ENCODE measurements at regions not wholly inside any gene's neighbourhood (a gene's known extent, or its start where the extent isn't known, plus 50 kb on each side); places are given as distances from the start of the nearest gene placed in this dataset.

- H3K9ac ChIP-seq (ENCODE audit: low read length), result no peak overlapping the region
These were observed 760.4 kb upstream of the TBX3 start for GRCh38 chr12:115444346-115444745.

GRCh38 chr12:115443351-115443938 lies 759.5 kb upstream of the TBX3 start:
- no peak for DNase-seq
- Histone ChIP-seq H4K20me1 (ENCODE audit: insufficient read depth, low read depth, low read length) (no peaks in the 10 kb centered on the region), H3K27me3 (ENCODE audit: low read length) (no peaks in the 10 kb centered on the region), H3K9ac (ENCODE audit: low read length) (no peak overlapping the region), H3K27ac (ENCODE audit: low read length) (no peak overlapping the region), H3K9me3 (ENCODE audit: low read length) (no peaks in the 10 kb centered on the region), H3K4me2 (ENCODE audit: low read depth, low read length, poor library complexity, severe bottlenecking) (no peak overlapping the region), H3K4me1 (ENCODE audit: low read length) (no peaks in the 10 kb centered on the region), H3K36me3 (ENCODE audit: insufficient read depth, low read length) (no peaks in the 10 kb centered on the region), H3K9me2 (replicated peaks; ENCODE audit: insufficient read depth, low read length) (no peaks in the 10 kb centered on the region), H2AFZ (ENCODE audit: low read length) (no peak overlapping the region), H3K4me3 (ENCODE audit: low read length) (no peak overlapping the region), H3K79me2 (ENCODE audit: low read length) (no peaks in the 10 kb centered on the region)

More at GRCh38 chr12:115444346-115444745, 760.4 kb upstream of the TBX3 start:
- no peak for DNase-seq
- Histone ChIP-seq H3K27ac (ENCODE audit: low read length) (no peak overlapping the region), H3K36me3 (ENCODE audit: insufficient read depth, low read length) (no peaks in the 10 kb centered on the region), H3K4me2 (ENCODE audit: low read depth, low read length, poor library complexity, severe bottlenecking) (no peak overlapping the region), H3K79me2 (ENCODE audit: low read length) (no peaks in the 10 kb centered on the region), H3K27me3 (ENCODE audit: low read length) (no peaks in the 10 kb centered on the region), H3K9me2 (replicated peaks; ENCODE audit: insufficient read depth, low read length) (no peaks in the 10 kb centered on the region), H3K4me3 (ENCODE audit: low read length) (no peak overlapping the region), H2AFZ (ENCODE audit: low read length) (no peak overlapping the region), H4K20me1 (ENCODE audit: insufficient read depth, low read depth, low read length) (no peaks in the 10 kb centered on the region), H3K9me3 (ENCODE audit: low read length) (no peaks in the 10 kb centered on the region), H3K4me1 (ENCODE audit: low read length) (no peaks in the 10 kb centered on the region)

GRCh38 chr12:115440438-115440837 lies 756.5 kb upstream of the TBX3 start:
- Histone ChIP-seq H3K9ac (ENCODE audit: low read length) (no peak overlapping the region), H3K4me2 (ENCODE audit: low read depth, low read length, poor library complexity, severe bottlenecking) (no peak overlapping the region), H2AFZ (ENCODE audit: low read length) (no peak overlapping the region), H3K27ac (ENCODE audit: low read length) (no peak overlapping the region), H4K20me1 (ENCODE audit: insufficient read depth, low read depth, low read length) (no peaks in the 10 kb centered on the region), H3K9me3 (ENCODE audit: low read length) (0 out of 2 replicates have a peak, but pooled peaks cover 2% of the 10 kb centered on the region), H3K4me1 (ENCODE audit: low read length) (no peaks in the 10 kb centered on the region), H3K36me3 (ENCODE audit: insufficient read depth, low read length) (no peaks in the 10 kb centered on the region), H3K79me2 (ENCODE audit: low read length) (no peaks in the 10 kb centered on the region), H3K9me2 (replicated peaks; ENCODE audit: insufficient read depth, low read length) (no peaks in the 10 kb centered on the region), H3K27me3 (ENCODE audit: low read length) (no peaks in the 10 kb centered on the region), H3K4me3 (ENCODE audit: low read length) (no peak overlapping the region)
- DNase-seq, result no peak

GRCh38 chr12:115439008-115439601 lies 755.1 kb upstream of the TBX3 start:
- DNase-seq, result no peak
- H3K9me2 ChIP-seq (replicated peaks; ENCODE audit: insufficient read depth, low read length), result no peaks in the 10 kb centered on the region
- H3K9ac ChIP-seq (ENCODE audit: low read length), result no peak overlapping the region
- no peak overlapping the region for H3K4me2 ChIP-seq (ENCODE audit: low read depth, low read length, poor library complexity, severe bottlenecking)
- H3K9me3 ChIP-seq (ENCODE audit: low read length), result 0 out of 2 replicates have a peak, but pooled peaks cover 3% of the 10 kb centered on the region
- no peak overlapping the region for H3K27ac ChIP-seq (ENCODE audit: low read length)
- no peaks in the 10 kb centered on the region for H3K4me1 ChIP-seq (ENCODE audit: low read length)
- no peak overlapping the region for H3K4me3 ChIP-seq (ENCODE audit: low read length)
- H2AFZ ChIP-seq (ENCODE audit: low read length), result no peak overlapping the region
- no peaks in the 10 kb centered on the region for H3K27me3 ChIP-seq (ENCODE audit: low read length)
- no peaks in the 10 kb centered on the region for H3K79me2 ChIP-seq (ENCODE audit: low read length)
- no peaks in the 10 kb centered on the region for H3K36me3 ChIP-seq (ENCODE audit: insufficient read depth, low read length)
- H4K20me1 ChIP-seq (ENCODE audit: insufficient read depth, low read depth, low read length), result no peaks in the 10 kb centered on the region

GRCh38 chr12:115438314-115438713 lies 754.3 kb upstream of the TBX3 start:
- no peak for DNase-seq
- no peaks in the 10 kb centered on the region for H4K20me1 ChIP-seq (ENCODE audit: insufficient read depth, low read depth, low read length)
- H3K9me2 ChIP-seq (replicated peaks; ENCODE audit: insufficient read depth, low read length), result no peaks in the 10 kb centered on the region
- H3K27me3 ChIP-seq (ENCODE audit: low read length), result no peaks in the 10 kb centered on the region
- H3K9me3 ChIP-seq (ENCODE audit: low read length), result 0 out of 2 replicates have a peak, but pooled peaks cover 3% of the 10 kb centered on the region
- no peak overlapping the region for H3K4me3 ChIP-seq (ENCODE audit: low read length)
- no peak overlapping the region for H3K4me2 ChIP-seq (ENCODE audit: low read depth, low read length, poor library complexity, severe bottlenecking)
- no peaks in the 10 kb centered on the region for H3K4me1 ChIP-seq (ENCODE audit: low read length)
- no peaks in the 10 kb centered on the region for H3K36me3 ChIP-seq (ENCODE audit: insufficient read depth, low read length)
- no peak overlapping the region for H3K9ac ChIP-seq (ENCODE audit: low read length)
- H3K79me2 ChIP-seq (ENCODE audit: low read length), result no peaks in the 10 kb centered on the region
- no peak overlapping the region for H3K27ac ChIP-seq (ENCODE audit: low read length)
- no peak overlapping the region for H2AFZ ChIP-seq (ENCODE audit: low read length)

GRCh38 chr12:115437061-115437567 lies 753.1 kb upstream of the TBX3 start:
- H3K9me3 ChIP-seq (ENCODE audit: low read length), result 0 out of 2 replicates have a peak, but pooled peaks cover 3% of the 10 kb centered on the region
- no peak overlapping the region for H3K9ac ChIP-seq (ENCODE audit: low read length)
- H3K36me3 ChIP-seq (ENCODE audit: insufficient read depth, low read length), result no peaks in the 10 kb centered on the region
- no peak overlapping the region for H3K4me3 ChIP-seq (ENCODE audit: low read length)
- no peaks in the 10 kb centered on the region for H3K79me2 ChIP-seq (ENCODE audit: low read length)
- H3K9me2 ChIP-seq (replicated peaks; ENCODE audit: insufficient read depth, low read length), result no peaks in the 10 kb centered on the region
- no peak overlapping the region for H3K27ac ChIP-seq (ENCODE audit: low read length)
- no peaks in the 10 kb centered on the region for H3K27me3 ChIP-seq (ENCODE audit: low read length)
- no peaks in the 10 kb centered on the region for H4K20me1 ChIP-seq (ENCODE audit: insufficient read depth, low read depth, low read length)
- DNase-seq, result no peak
- H2AFZ ChIP-seq (ENCODE audit: low read length), result no peak overlapping the region
- no peak overlapping the region for H3K4me2 ChIP-seq (ENCODE audit: low read depth, low read length, poor library complexity, severe bottlenecking)
- H3K4me1 ChIP-seq (ENCODE audit: low read length), result no peaks in the 10 kb centered on the region

GRCh38 chr12:115433014-115433634 lies 749.1 kb upstream of the TBX3 start:
- Histone ChIP-seq H3K9me3 (ENCODE audit: low read length) (0 out of 2 replicates have a peak, but pooled peaks cover 3% of the 10 kb centered on the region), H3K9ac (ENCODE audit: low read length) (no peak overlapping the region), H3K4me2 (ENCODE audit: low read depth, low read length, poor library complexity, severe bottlenecking) (no peak overlapping the region), H3K27me3 (ENCODE audit: low read length) (no peaks in the 10 kb centered on the region), H3K4me1 (ENCODE audit: low read length) (no peaks in the 10 kb centered on the region), H2AFZ (ENCODE audit: low read length) (no peak overlapping the region), H3K9me2 (replicated peaks; ENCODE audit: insufficient read depth, low read length) (no peaks in the 10 kb centered on the region), H3K4me3 (ENCODE audit: low read length) (no peak overlapping the region), H3K79me2 (ENCODE audit: low read length) (no peaks in the 10 kb centered on the region), H3K27ac (ENCODE audit: low read length) (no peak overlapping the region), H4K20me1 (ENCODE audit: insufficient read depth, low read depth, low read length) (no peaks in the 10 kb centered on the region), H3K36me3 (ENCODE audit: insufficient read depth, low read length) (no peaks in the 10 kb centered on the region)
- no peak for DNase-seq

- Histone ChIP-seq H3K9me3 (ENCODE audit: low read length) (0 out of 2 replicates have a peak, but pooled peaks cover 2% of the 10 kb centered on the region), H4K20me1 (ENCODE audit: insufficient read depth, low read depth, low read length) (no peaks in the 10 kb centered on the region), H3K79me2 (ENCODE audit: low read length) (no peaks in the 10 kb centered on the region), H3K27me3 (ENCODE audit: low read length) (no peaks in the 10 kb centered on the region), H3K27ac (ENCODE audit: low read length) (no peak overlapping the region), H3K4me2 (ENCODE audit: low read depth, low read length, poor library complexity, severe bottlenecking) (no peak overlapping the region), H3K36me3 (ENCODE audit: insufficient read depth, low read length) (no peaks in the 10 kb centered on the region), H3K4me3 (ENCODE audit: low read length) (no peak overlapping the region), H3K9ac (ENCODE audit: low read length) (no peak overlapping the region), H2AFZ (ENCODE audit: low read length) (no peak overlapping the region), H3K9me2 (replicated peaks; ENCODE audit: insufficient read depth, low read length) (no peaks in the 10 kb centered on the region), H3K4me1 (ENCODE audit: low read length) (no peaks in the 10 kb centered on the region)
- DNase-seq, result no peak
These were observed 746.7 kb upstream of the TBX3 start for GRCh38 chr12:115430636-115431035.

All from Karpas-422 (cell line).